ENCODE measurements at regions not wholly inside any gene's neighbourhood (a gene's known extent, or its start where the extent isn't known, plus 50 kb on each side); places are given as distances from the start of the nearest gene placed in this dataset.
"Not testable (repeated sequence)": the region's sequence is repeated elsewhere in the genome, so short reads cannot be mapped to it uniquely, and the experiment has no call there.

GRCh38 chr1:104028416-104029035 is 278.8 kb downstream of the AMY1C start:
- TF ChIP-seq EZH2phosphoT487 (IDR thresholded peaks at IDR 0.05; ENCODE audit: low read depth), result no peak
- no peak for TF ChIP-seq CTCF (IDR thresholded peaks at IDR 0.05; ENCODE audit: low read depth, low read length)
- peak overlapping the region; percentile 70 for H3K4me2 ChIP-seq (ENCODE audit: low read length)
- no peaks in the 10 kb centered on the region for H4K20me1 ChIP-seq (ENCODE audit: insufficient read depth, low read length)
- peak overlapping the region; percentile 68 for H3K4me3 ChIP-seq (ENCODE audit: low read length)
- peak overlapping the region; percentile 49 for H3K27ac ChIP-seq (ENCODE audit: low read length)
- no peaks in the 10 kb centered on the region for H3K36me3 ChIP-seq (replicated peaks; ENCODE audit: low read depth, low read length)
- no peaks in the 10 kb centered on the region for H3K9me3 ChIP-seq (ENCODE audit: insufficient read depth, low read length)
- no peaks in the 10 kb centered on the region for H3K79me2 ChIP-seq (ENCODE audit: low read length)
- H3K9ac ChIP-seq (ENCODE audit: low read length), result peak overlapping the region; percentile 57
- peak overlapping the region; percentile 75 for H2AFZ ChIP-seq (ENCODE audit: low read depth, low read length)
- no peaks in the 10 kb centered on the region for H3K27me3 ChIP-seq (ENCODE audit: low read depth, low read length)
- H3K4me1 ChIP-seq (ENCODE audit: low read length), result no peaks in the 10 kb centered on the region; the same call in 1 of the 2 replicates

GRCh38 chr1:104029456-104029970 is 279.8 kb downstream of the AMY1C start:
- Histone ChIP-seq H4K20me1 (ENCODE audit: insufficient read depth, low read length) (no peaks in the 10 kb centered on the region), H3K4me2 (ENCODE audit: low read length) (no peak overlapping the region), H3K4me3 (ENCODE audit: low read length) (no peak overlapping the region), H3K79me2 (ENCODE audit: low read length) (no peaks in the 10 kb centered on the region), H3K27me3 (ENCODE audit: low read depth, low read length) (no peaks in the 10 kb centered on the region), H3K9me3 (ENCODE audit: insufficient read depth, low read length) (no peaks in the 10 kb centered on the region), H3K9ac (ENCODE audit: low read length) (no peak overlapping the region), H3K4me1 (ENCODE audit: low read length) (no peaks in the 10 kb centered on the region; the same call in 1 of the 2 replicates), H3K27ac (ENCODE audit: low read length) (no peak overlapping the region), H2AFZ (ENCODE audit: low read depth, low read length) (no peak overlapping the region), H3K36me3 (replicated peaks; ENCODE audit: low read depth, low read length) (no peaks in the 10 kb centered on the region)
- TF ChIP-seq EZH2phosphoT487 (IDR thresholded peaks at IDR 0.05; ENCODE audit: low read depth) (no peak), CTCF (IDR thresholded peaks at IDR 0.05; ENCODE audit: low read depth, low read length) (no peak)

GRCh38 chr1:104056786-104057185 is 307.1 kb downstream of the AMY1C start:
- Histone ChIP-seq H3K4me1 (ENCODE audit: low read length) (no peaks in the 10 kb centered on the region), H3K9me3 (ENCODE audit: insufficient read depth, low read length) (no peaks in the 10 kb centered on the region), H3K79me2 (ENCODE audit: low read length) (no peaks in the 10 kb centered on the region), H3K36me3 (replicated peaks; ENCODE audit: low read depth, low read length) (no peaks in the 10 kb centered on the region), H3K27ac (ENCODE audit: low read length) (no peak overlapping the region), H3K4me2 (ENCODE audit: low read length) (no peak overlapping the region), H2AFZ (ENCODE audit: low read depth, low read length) (no peak overlapping the region), H3K27me3 (ENCODE audit: low read depth, low read length) (no peaks in the 10 kb centered on the region), H3K9ac (ENCODE audit: low read length) (no peak overlapping the region), H3K4me3 (ENCODE audit: low read length) (no peak overlapping the region), H4K20me1 (ENCODE audit: insufficient read depth, low read length) (no peaks in the 10 kb centered on the region)
- TF ChIP-seq EZH2phosphoT487 (IDR thresholded peaks at IDR 0.05; ENCODE audit: low read depth) (no peak), CTCF (IDR thresholded peaks at IDR 0.05; ENCODE audit: low read depth, low read length) (no peak)

- not testable (repeated sequence) for H3K9ac ChIP-seq (ENCODE audit: low read length); H3K4me3 ChIP-seq (ENCODE audit: low read length); H3K9me3 ChIP-seq (ENCODE audit: insufficient read depth, low read length); H3K27ac ChIP-seq (ENCODE audit: low read length); H4K20me1 ChIP-seq (ENCODE audit: insufficient read depth, low read length); H3K4me2 ChIP-seq (ENCODE audit: low read length); H2AFZ ChIP-seq (ENCODE audit: low read depth, low read length); H3K36me3 ChIP-seq (replicated peaks; ENCODE audit: low read depth, low read length); H3K79me2 ChIP-seq (ENCODE audit: low read length); H3K27me3 ChIP-seq (ENCODE audit: low read depth, low read length); H3K4me1 ChIP-seq (ENCODE audit: low read length)
Measured at GRCh38 chr1:104057219-104057898, 307.7 kb downstream of the AMY1C start.

- H4K20me1 ChIP-seq (ENCODE audit: insufficient read depth, low read length); H2AFZ ChIP-seq (ENCODE audit: low read depth, low read length); H3K79me2 ChIP-seq (ENCODE audit: low read length); H3K27me3 ChIP-seq (ENCODE audit: low read depth, low read length); H3K9ac ChIP-seq (ENCODE audit: low read length); H3K36me3 ChIP-seq (replicated peaks; ENCODE audit: low read depth, low read length); H3K4me1 ChIP-seq (ENCODE audit: low read length); H3K4me2 ChIP-seq (ENCODE audit: low read length); H3K4me3 ChIP-seq (ENCODE audit: low read length); H3K27ac ChIP-seq (ENCODE audit: low read length); H3K9me3 ChIP-seq (ENCODE audit: insufficient read depth, low read length): not testable (repeated sequence)
Measured at GRCh38 chr1:104061637-104062036, 311.9 kb downstream of the AMY1C start.

All from OCI-LY3 (cell line).